Fibroblast of villous mesenchyme (primary cell): ENCODE measurements at regions not wholly inside any gene's neighbourhood (a gene's known extent, or its start where the extent isn't known, plus 50 kb on each side); places are given as distances from the start of the nearest gene placed in this dataset.
"Not testable (repeated sequence)": the region's sequence is repeated elsewhere in the genome, so short reads cannot be mapped to it uniquely, and the experiment has no call there.

Source experiments
- DNase-seq: peaks from one replicate; pipeline ENCODE4 v3.0.0-alpha.2; 2010; ENCODE audit warnings: low read depth
- H3K4me3 ChIP-seq: 2 replicates; pipeline ENCODE4 v1.5.1; 2011; ENCODE audit warnings: low read depth, mild to moderate bottlenecking, low read length
- CTCF ChIP-seq: IDR thresholded peaks from 2 replicates; pipeline ENCODE4 v1.5.1; 2012; ENCODE audit warnings: low read depth, mild to moderate bottlenecking, low read length; ENCODE audit not compliant: insufficient read depth

- DNase-seq = peak; percentile 21
- no peak overlapping the region for H3K4me3 ChIP-seq
- no peak for TF ChIP-seq CTCF
Measured at GRCh38 chr14:30064454-30064853, 136.8 kb upstream of the PRKD1 start.

GRCh38 chr14:30069536-30069935, 141.9 kb upstream of the PRKD1 start:
- DNase-seq = no peak
- no peak overlapping the region for H3K4me3 ChIP-seq
- no peak for TF ChIP-seq CTCF

- not testable (repeated sequence) for DNase-seq, H3K4me3 ChIP-seq
Measured at GRCh38 chr14:30072454-30072853, 144.8 kb upstream of the PRKD1 start.

GRCh38 chr14:30077946-30078345, 150.3 kb upstream of the PRKD1 start:
- TF ChIP-seq CTCF = no peak
- DNase-seq = no peak
- no peak overlapping the region for H3K4me3 ChIP-seq

GRCh38 chr14:30078811-30079402, 151.3 kb upstream of the PRKD1 start:
- no peak overlapping the region for H3K4me3 ChIP-seq
- DNase-seq = no peak
- TF ChIP-seq CTCF = no peak

GRCh38 chr14:30082486-30082885, 154.8 kb upstream of the PRKD1 start:
- no peak overlapping the region for H3K4me3 ChIP-seq
- TF ChIP-seq CTCF = no peak
- no peak for DNase-seq

GRCh38 chr14:30084811-30085210, 157.2 kb upstream of the PRKD1 start:
- H3K4me3 ChIP-seq = no peak overlapping the region
- no peak for TF ChIP-seq CTCF
- no peak for DNase-seq

GRCh38 chr14:30085943-30086342, 158.3 kb upstream of the PRKD1 start:
- no peak overlapping the region for H3K4me3 ChIP-seq
- DNase-seq = no peak
- TF ChIP-seq CTCF = no peak
